ENCODE measurements at regions not wholly inside any gene's neighbourhood (a gene's known extent, or its start where the extent isn't known, plus 50 kb on each side); places are given as distances from the start of the nearest gene placed in this dataset.

GRCh38 chr9:88818495-88819201 is 172.6 kb upstream of the S1PR3 start:
- no peak for TF ChIP-seq CTCF (IDR thresholded peaks at IDR 0.05)
- TF ChIP-seq POLR2A (IDR thresholded peaks at IDR 0.05), result no peak

Data from body of pancreas (tissue), 4 donors.